Spleen (tissue), 11 donors: ENCODE measurements at regions not wholly inside any gene's neighbourhood (a gene's known extent, or its start where the extent isn't known, plus 50 kb on each side); places are given as distances from the start of the nearest gene placed in this dataset.

ENCODE experiments used
- DNase-seq: peaks from one replicate; pipeline ENCODE4 v3.0.0-alpha.2; 2020
- H3K27ac ChIP-seq, 8 donors: fragments of 200-600 bp; sonication (generic) in 7 of 8; 1 replicate in 4 of 8; 2 replicates in 4 of 8; pipeline versions ENCODE4 v1.5.0 to v1.8.0; 2016 to 2021; ENCODE audit warnings: inconsistent platforms in 4 of 8, mild to moderate bottlenecking in 4 of 8, moderate library complexity in 1 of 8
- H3K27me3 ChIP-seq, 7 donors: fragments of 200-600 bp; sonication (generic) in 6 of 7; replicated peaks in 1 of 7; 1 replicate in 4 of 7; 2 replicates in 3 of 7; pipeline versions ENCODE4 v1.5.0 to v1.8.0; 2016 to 2021; ENCODE audit warnings: inconsistent platforms in 3 of 7, mild to moderate bottlenecking in 1 of 7
- H3K36me3 ChIP-seq, 6 donors: fragments of 200-600 bp; sonication (generic) in 5 of 6; 1 replicate in 4 of 6; 2 replicates in 2 of 6; pipeline versions ENCODE4 v1.5.0 to v1.8.0; 2016 to 2021; ENCODE audit warnings: inconsistent platforms in 2 of 6
- H3K4me1 ChIP-seq, 6 donors: fragments of 200-600 bp; sonication (generic) in 5 of 6; 1 replicate in 3 of 6; 2 replicates in 3 of 6; pipeline versions ENCODE4 v1.5.0 to v1.8.0; 2016 to 2021; ENCODE audit warnings: inconsistent platforms in 3 of 6
- H3K4me3 ChIP-seq, 8 donors: fragments of 200-600 bp; sonication (generic) in 7 of 8; 1 replicate in 4 of 8; 2 replicates in 4 of 8; pipeline versions ENCODE4 v1.5.0 to v1.8.0; 2016 to 2021; ENCODE audit warnings: inconsistent platforms in 4 of 8, mild to moderate bottlenecking in 4 of 8, moderate library complexity in 2 of 8
- H3K9me3 ChIP-seq, 8 donors: fragments of 200-600 bp; sonication (generic) in 7 of 8; 1 replicate in 4 of 8; 2 replicates in 4 of 8; pipeline versions ENCODE4 v1.5.0 to v1.8.0; 2016 to 2021; ENCODE audit warnings: inconsistent platforms in 4 of 8
- POLR2A ChIP-seq, 3 donors: fragments of 450-650 bp; IDR thresholded peaks; one replicate each; pipeline ENCODE4 v1.5.1; 2017; ENCODE audit warnings: antibody characterized with exemption in 3 of 3, mild to moderate bottlenecking in 1 of 3
- POLR2AphosphoS5 ChIP-seq, 3 donors: sonication (generic); formaldehyde crosslinking; IDR thresholded peaks; one replicate each; pipeline ENCODE4 v1.5.1; 2017; ENCODE audit warnings: antibody characterized with exemption in 3 of 3
- WGBS, 5 donors: extraction: QIAGEN DNeasy Blood & Tissue Kit in 3 of 5; methylation state at CpG; one replicate each; pipeline versions ENCODE4 v1.1.5 to v1.1.7; 2013 to 2018; 5-methylcytosine and 5-hydroxymethylcytosine counted together
- intact Hi-C: fragments of 100-400 bp; cut with DNase I; formaldehyde crosslinking; loops from one replicate; pipeline ENCODE4 v1.15.0; 2023; ENCODE audit warnings: low total_unique reads
- TF ChIP-seq, protein P1 (sequence below), 11 experiments: fragments of 200-600 bp in 7 of 11; fragments of 450-650 bp in 4 of 11; sonication (generic) in 4 of 11; IDR thresholded peaks in 8 of 11; conservative IDR thresholded peaks in 3 of 11; 1 replicate in 7 of 11; 2 replicates in 4 of 11; pipeline versions ENCODE4 v1.4.0 to v1.8.0; 2016 to 2021; ENCODE audit warnings: antibody characterized with exemption in 11 of 11, inconsistent platforms in 4 of 11, mild to moderate bottlenecking in 1 of 11
- donor health status: healthy with polysubstance abuse.
- donor health status: DM: no; HTN: no; CAD: no; lungs with moderate emphysema.
- donor health status: DM: no; HTN: no; CAD: no.
- donor health status: Bipolar disorder and iron deficiency.
- donor health status: healthy.
- donor health status: DM: no; HTN: no; CAD: no.
- donor health status: DM: yes; HTN: yes; CAD: no.

DNA sequence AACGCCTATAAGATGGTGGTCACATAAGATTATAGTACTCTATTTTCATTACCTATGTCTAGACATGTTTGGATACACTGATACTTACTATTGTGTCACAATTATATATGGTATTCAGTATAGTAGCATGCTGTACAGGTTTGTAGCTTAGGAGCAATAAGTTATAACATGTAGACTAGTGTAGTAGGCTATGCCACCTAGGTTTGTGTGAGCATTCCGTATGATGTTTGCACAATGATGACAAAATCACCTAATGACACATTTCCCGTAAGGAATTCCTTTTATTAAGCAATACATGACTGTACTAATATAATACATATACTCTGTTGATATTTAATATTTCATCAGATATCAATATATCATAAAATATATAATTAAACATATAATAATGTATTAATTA is 540.7 kb downstream of the BMP2 start:
- H3K36me3 ChIP-seq: no peaks in the 10 kb centered on the region
- DNase-seq: no peak
- H3K4me3 ChIP-seq: no peak overlapping the region
- no peaks in the 10 kb centered on the region for H3K27me3 ChIP-seq
- intact Hi-C loops: no loop called here
- TF ChIP-seq, protein P1, sequence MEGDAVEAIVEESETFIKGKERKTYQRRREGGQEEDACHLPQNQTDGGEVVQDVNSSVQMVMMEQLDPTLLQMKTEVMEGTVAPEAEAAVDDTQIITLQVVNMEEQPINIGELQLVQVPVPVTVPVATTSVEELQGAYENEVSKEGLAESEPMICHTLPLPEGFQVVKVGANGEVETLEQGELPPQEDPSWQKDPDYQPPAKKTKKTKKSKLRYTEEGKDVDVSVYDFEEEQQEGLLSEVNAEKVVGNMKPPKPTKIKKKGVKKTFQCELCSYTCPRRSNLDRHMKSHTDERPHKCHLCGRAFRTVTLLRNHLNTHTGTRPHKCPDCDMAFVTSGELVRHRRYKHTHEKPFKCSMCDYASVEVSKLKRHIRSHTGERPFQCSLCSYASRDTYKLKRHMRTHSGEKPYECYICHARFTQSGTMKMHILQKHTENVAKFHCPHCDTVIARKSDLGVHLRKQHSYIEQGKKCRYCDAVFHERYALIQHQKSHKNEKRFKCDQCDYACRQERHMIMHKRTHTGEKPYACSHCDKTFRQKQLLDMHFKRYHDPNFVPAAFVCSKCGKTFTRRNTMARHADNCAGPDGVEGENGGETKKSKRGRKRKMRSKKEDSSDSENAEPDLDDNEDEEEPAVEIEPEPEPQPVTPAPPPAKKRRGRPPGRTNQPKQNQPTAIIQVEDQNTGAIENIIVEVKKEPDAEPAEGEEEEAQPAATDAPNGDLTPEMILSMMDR (IDR thresholded peaks at IDR 0.05 in 8 of 11, conservative IDR thresholded peaks at IDR 0.05 in 3 of 11): no peak
- TF ChIP-seq POLR2AphosphoS5 (IDR thresholded peaks at IDR 0.05) (no peak), POLR2A (IDR thresholded peaks at IDR 0.05) (no peak)
- WGBS, 5 donors: 61 to 91% (median 89%) methylated on average over 3 of the region's 3 CpGs
- no peaks in the 10 kb centered on the region for H3K9me3 ChIP-seq
- no peak overlapping the region for H3K27ac ChIP-seq
- H3K4me1 ChIP-seq: no peaks in the 10 kb centered on the region

DNA sequence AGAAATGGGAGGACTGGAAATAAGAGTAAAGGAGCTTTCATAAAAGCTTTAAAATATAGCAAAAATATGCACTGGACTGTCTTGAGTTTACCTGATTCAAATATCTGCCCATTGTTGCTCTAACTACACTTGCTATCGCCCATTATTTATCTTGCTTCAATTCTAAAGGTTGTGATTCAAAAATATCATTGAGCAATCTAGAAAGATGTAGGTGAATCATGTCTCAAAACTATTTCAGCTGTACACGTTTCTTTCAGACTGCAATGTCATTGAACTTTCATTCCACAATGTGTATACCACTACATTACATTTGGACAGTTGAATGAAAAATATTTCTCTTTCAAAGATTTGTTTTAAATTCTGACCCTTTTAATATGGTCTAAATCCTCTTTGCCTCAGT is 545.6 kb downstream of the BMP2 start:
- Histone ChIP-seq H3K27me3 (no peaks in the 10 kb centered on the region), H3K27ac (no peak overlapping the region), H3K9me3 (peaks cover 0 to 5% (median 0%) of the 10 kb centered on the region in 8 donors), H3K4me1 (no peaks in the 10 kb centered on the region), H3K4me3 (no peak overlapping the region), H3K36me3 (no peaks in the 10 kb centered on the region)
- WGBS, 5 donors: 72 to 88% (median 77%) methylated on average over 2 of the region's 2 CpGs
- TF ChIP-seq POLR2AphosphoS5 (IDR thresholded peaks at IDR 0.05) (no peak), POLR2A (IDR thresholded peaks at IDR 0.05) (no peak)
- TF ChIP-seq, protein P1 (IDR thresholded peaks at IDR 0.05 in 8 of 11, conservative IDR thresholded peaks at IDR 0.05 in 3 of 11): no peak
- intact Hi-C loops: no loop called here
- no peak for DNase-seq

DNA sequence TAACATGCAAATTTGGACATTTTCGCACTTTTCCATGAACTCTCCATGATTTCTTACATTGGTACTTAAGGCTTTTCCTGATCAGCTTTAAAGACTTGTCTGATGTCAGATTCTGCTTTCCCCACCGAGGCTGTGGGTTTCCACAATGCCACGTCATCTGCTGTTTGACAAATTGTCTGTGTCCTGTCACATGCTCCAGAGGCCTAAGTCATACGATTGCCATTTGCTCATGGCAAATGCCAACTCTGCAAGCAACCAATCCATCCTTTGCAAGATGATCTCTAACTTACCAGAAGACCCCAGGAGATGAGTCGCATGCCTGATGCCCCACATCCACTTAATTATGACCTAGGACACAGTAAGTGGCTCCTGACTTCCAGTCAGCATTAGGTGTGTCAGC is 556.5 kb downstream of the BMP2 start:
- no peaks in the 10 kb centered on the region for H3K4me1 ChIP-seq
- whole genome bisulfite sequencing, 5 donors: 47 to 61% (median 54%) methylated on average over 5 of the region's 5 CpGs

DNA sequence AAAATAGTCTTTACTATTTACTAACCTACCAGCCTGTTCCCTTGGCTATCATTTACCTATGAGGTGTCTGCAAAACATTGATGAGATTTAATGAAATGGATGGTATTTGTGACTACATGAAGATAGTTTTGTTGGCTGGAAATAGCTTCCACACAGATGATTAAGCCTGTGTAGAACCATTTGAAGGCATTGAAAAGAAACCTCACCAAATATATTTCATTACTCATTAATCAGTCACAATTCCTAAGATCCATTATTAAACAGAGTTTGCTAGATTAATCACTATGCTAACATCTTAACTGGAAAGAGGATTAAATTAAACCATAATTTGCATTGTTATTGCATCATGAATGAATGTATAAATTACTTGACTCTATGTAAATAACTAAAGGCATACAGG is 560.3 kb downstream of the BMP2 start:
- no peaks in the 10 kb centered on the region for H3K36me3 ChIP-seq

More for the DNA sequence above, 556.5 kb downstream of the BMP2 start:
- no peaks in the 10 kb centered on the region for H3K36me3 ChIP-seq
- no peak for DNase-seq
- H3K9me3 ChIP-seq: peaks cover 0 to 9% (median 2%) of the 10 kb centered on the region in 8 donors
- H3K27ac ChIP-seq: no peak overlapping the region
- no peaks in the 10 kb centered on the region for H3K27me3 ChIP-seq
- no peak overlapping the region for H3K4me3 ChIP-seq
- no peak for TF ChIP-seq POLR2AphosphoS5 (IDR thresholded peaks at IDR 0.05)
- TF ChIP-seq, protein P1 (IDR thresholded peaks at IDR 0.05 in 8 of 11, conservative IDR thresholded peaks at IDR 0.05 in 3 of 11): no peak
- no peak for TF ChIP-seq POLR2A (IDR thresholded peaks at IDR 0.05)
- intact Hi-C loops: no loop called here

More for the DNA sequence above, 560.3 kb downstream of the BMP2 start:
- no peaks in the 10 kb centered on the region for H3K4me1 ChIP-seq
- no peaks in the 10 kb centered on the region for H3K9me3 ChIP-seq
- TF ChIP-seq, protein P1 (IDR thresholded peaks at IDR 0.05 in 8 of 11, conservative IDR thresholded peaks at IDR 0.05 in 3 of 11): no peak
- no peak for DNase-seq
- H3K27ac ChIP-seq: no peak overlapping the region
- no peak overlapping the region for H3K4me3 ChIP-seq
- intact Hi-C loops: no loop called here
- H3K27me3 ChIP-seq: no peaks in the 10 kb centered on the region
